KMS-11 (cell line): ENCODE measurements at regions not wholly inside any gene's neighbourhood (a gene's known extent, or its start where the extent isn't known, plus 50 kb on each side); places are given as distances from the start of the nearest gene placed in this dataset.

ENCODE experiments used
- H2AFZ ChIP-seq: fragments of 200-600 bp; sonication (generic); 2 replicates; pipeline ENCODE4 v1.6.1; 2016; ENCODE audit warnings: antibody characterized with exemption, mixed run types, low read depth
- H3K27ac ChIP-seq: fragments of 200-600 bp; sonication (generic); 2 replicates; pipeline ENCODE4 v1.6.1; 2016; ENCODE audit warnings: mild to moderate bottlenecking, mixed run types
- H3K27me3 ChIP-seq: fragments of 200-600 bp; sonication (generic); 2 replicates; pipeline ENCODE4 v1.6.1; 2017; ENCODE audit warnings: mild to moderate bottlenecking, low read depth, mixed run types, moderate library complexity; ENCODE audit not compliant: insufficient read depth
- H3K36me3 ChIP-seq: fragments of 200-600 bp; sonication (generic); 2 replicates; pipeline ENCODE4 v1.6.1; 2017; ENCODE audit warnings: mild to moderate bottlenecking, mixed run types; ENCODE audit not compliant: insufficient read depth
- H3K4me1 ChIP-seq: fragments of 200-600 bp; sonication (generic); 2 replicates; pipeline ENCODE4 v1.6.1; 2016; ENCODE audit warnings: mild to moderate bottlenecking, low read depth, mixed run types; ENCODE audit not compliant: poor library complexity, severe bottlenecking
- H3K4me2 ChIP-seq: fragments of 200-600 bp; sonication (generic); 2 replicates; pipeline ENCODE4 v1.7.0; 2016; ENCODE audit warnings: mild to moderate bottlenecking, mixed run types
- H3K4me3 ChIP-seq: fragments of 200-600 bp; sonication (generic); IDR thresholded peaks from 2 replicates; pipeline ENCODE4 v1.6.1; 2017; ENCODE audit warnings: low read depth, low read length, mixed read lengths; ENCODE audit not compliant: insufficient read depth
- H3K79me2 ChIP-seq: fragments of 200-600 bp; sonication (generic); 2 replicates; pipeline ENCODE4 v1.6.1; 2016; ENCODE audit warnings: low read depth, mixed run types; ENCODE audit not compliant: insufficient read depth
- H3K9ac ChIP-seq: fragments of 200-600 bp; sonication (generic); 2 replicates; pipeline ENCODE4 v1.6.1; 2016; ENCODE audit warnings: mild to moderate bottlenecking, mixed run types
- H4K20me1 ChIP-seq: fragments of 200-600 bp; sonication (generic); 2 replicates; pipeline ENCODE4 v1.6.1; 2016; ENCODE audit warnings: mild to moderate bottlenecking, mixed run types; ENCODE audit not compliant: insufficient read depth
- TF ChIP-seq, protein P1 (sequence below): fragments of 200-600 bp; sonication (generic); conservative IDR thresholded peaks from 2 replicates; pipeline ENCODE4 v1.6.1; 2017; ENCODE audit warnings: low read depth, mild to moderate bottlenecking, antibody characterized with exemption, low read length, moderate library complexity, mixed read lengths

DNA sequence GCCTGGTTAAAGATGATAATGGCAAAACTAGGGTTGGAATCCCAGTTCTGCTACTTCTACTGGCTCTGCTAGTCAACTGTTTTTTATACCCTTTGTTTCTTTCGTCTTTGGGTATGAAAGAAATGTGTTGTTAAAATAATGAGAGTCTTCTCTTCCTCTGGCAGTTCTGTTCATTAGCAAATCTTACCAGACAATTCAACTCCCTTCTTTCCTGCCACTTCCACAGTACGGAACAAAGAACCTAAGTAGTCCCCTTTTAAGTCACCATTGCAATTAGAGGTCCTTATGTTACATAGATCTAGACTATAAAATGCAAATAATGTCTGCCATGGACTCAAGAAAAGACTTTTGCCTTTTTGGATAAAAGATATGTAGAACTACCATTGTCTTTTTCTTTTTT, 134.1 kb downstream of the RND3 start:
- H3K4me3 ChIP-seq = no peak overlapping the region
- TF ChIP-seq, protein P1, sequence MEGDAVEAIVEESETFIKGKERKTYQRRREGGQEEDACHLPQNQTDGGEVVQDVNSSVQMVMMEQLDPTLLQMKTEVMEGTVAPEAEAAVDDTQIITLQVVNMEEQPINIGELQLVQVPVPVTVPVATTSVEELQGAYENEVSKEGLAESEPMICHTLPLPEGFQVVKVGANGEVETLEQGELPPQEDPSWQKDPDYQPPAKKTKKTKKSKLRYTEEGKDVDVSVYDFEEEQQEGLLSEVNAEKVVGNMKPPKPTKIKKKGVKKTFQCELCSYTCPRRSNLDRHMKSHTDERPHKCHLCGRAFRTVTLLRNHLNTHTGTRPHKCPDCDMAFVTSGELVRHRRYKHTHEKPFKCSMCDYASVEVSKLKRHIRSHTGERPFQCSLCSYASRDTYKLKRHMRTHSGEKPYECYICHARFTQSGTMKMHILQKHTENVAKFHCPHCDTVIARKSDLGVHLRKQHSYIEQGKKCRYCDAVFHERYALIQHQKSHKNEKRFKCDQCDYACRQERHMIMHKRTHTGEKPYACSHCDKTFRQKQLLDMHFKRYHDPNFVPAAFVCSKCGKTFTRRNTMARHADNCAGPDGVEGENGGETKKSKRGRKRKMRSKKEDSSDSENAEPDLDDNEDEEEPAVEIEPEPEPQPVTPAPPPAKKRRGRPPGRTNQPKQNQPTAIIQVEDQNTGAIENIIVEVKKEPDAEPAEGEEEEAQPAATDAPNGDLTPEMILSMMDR = no peak
- no peaks in the 10 kb centered on the region for H4K20me1 ChIP-seq
- H3K27ac ChIP-seq = no peak overlapping the region
- H3K4me1 ChIP-seq = peaks cover 35% of the 10 kb centered on the region
- H3K36me3 ChIP-seq = no peaks in the 10 kb centered on the region; the same call in 1 of the 2 replicates
- H3K4me2 ChIP-seq = no peak overlapping the region
- H3K9ac ChIP-seq = no peak overlapping the region
- H2AFZ ChIP-seq = no peak overlapping the region
- no peaks in the 10 kb centered on the region for H3K79me2 ChIP-seq
- H3K27me3 ChIP-seq = no peaks in the 10 kb centered on the region

DNA sequence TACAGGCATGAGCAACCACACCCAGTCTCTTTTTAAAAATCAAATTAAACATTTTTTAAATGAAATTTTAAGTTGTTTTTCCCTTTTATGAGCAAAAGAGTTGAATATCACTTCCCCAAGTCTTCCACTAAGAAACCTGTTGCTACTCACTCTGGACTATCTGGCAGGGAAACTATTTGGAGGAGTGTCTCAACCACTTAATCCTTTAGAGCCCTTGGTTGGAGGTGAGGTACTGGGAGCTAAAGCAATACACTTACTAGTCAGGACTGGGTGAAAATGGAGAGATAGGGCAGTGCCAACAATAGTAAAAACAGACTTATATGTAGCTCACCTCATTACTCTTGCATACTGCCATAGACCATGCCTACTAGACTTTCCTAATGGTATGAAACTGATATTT, 135.5 kb downstream of the RND3 start:
- no peaks in the 10 kb centered on the region for H3K79me2 ChIP-seq
- H3K4me1 ChIP-seq = peaks cover 21% of the 10 kb centered on the region
- H3K27me3 ChIP-seq = no peaks in the 10 kb centered on the region
- no peak overlapping the region for H2AFZ ChIP-seq
- H3K27ac ChIP-seq = no peak overlapping the region
- H3K4me3 ChIP-seq = no peak overlapping the region
- no peak overlapping the region for H3K4me2 ChIP-seq
- TF ChIP-seq, protein P1 = no peak
- no peak overlapping the region for H3K9ac ChIP-seq
- H4K20me1 ChIP-seq = no peaks in the 10 kb centered on the region
- no peaks in the 10 kb centered on the region; the same call in 1 of the 2 replicates for H3K36me3 ChIP-seq

DNA sequence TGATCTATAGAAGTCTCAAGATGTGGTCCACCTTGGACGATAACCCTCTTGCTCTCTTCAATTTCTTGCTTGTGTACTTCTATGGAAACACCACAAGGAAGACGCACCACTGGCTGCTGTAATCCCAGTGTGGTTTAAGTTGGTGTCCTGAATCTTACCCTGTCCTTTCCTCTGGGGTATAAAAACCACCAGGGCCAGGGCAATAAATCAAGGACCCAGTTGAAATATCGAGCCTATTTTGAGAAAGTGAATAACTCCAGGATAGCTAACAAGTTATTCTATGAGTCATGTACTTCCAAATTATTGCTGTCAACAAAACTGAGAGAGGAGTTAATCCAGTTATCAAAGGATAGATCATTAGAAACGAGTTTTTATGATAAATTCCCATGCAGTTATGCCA, 137.0 kb downstream of the RND3 start:
- Histone ChIP-seq H2AFZ (no peak overlapping the region), H3K4me3 (no peak overlapping the region), H3K4me2 (no peak overlapping the region), H3K4me1 (peaks cover 8% of the 10 kb centered on the region), H3K9ac (no peak overlapping the region), H3K79me2 (no peaks in the 10 kb centered on the region), H4K20me1 (no peaks in the 10 kb centered on the region), H3K27me3 (no peaks in the 10 kb centered on the region), H3K27ac (no peak overlapping the region), H3K36me3 (no peaks in the 10 kb centered on the region; the same call in 1 of the 2 replicates)
- TF ChIP-seq, protein P1 = no peak

DNA sequence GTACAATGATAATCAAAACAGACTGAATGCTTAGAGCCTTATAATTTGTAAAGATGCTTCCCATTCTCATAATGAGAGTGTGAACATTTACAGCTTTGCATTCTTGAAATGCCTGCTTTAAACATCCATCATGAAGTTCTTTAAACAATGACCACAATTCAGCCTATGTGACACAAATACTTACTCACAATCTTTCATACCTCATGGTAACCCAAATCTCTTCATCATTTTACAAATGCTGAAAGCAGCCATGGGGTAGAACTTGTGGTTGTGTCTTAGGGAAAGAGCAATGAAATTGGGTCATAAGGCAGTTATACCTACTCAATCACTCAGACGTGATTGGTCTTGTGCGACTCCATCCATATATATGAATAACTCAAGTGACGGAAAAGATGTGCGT, 140.7 kb downstream of the RND3 start:
- H3K4me2 ChIP-seq = no peak overlapping the region
- no peak overlapping the region for H3K27ac ChIP-seq
- no peak overlapping the region for H2AFZ ChIP-seq
- H4K20me1 ChIP-seq = no peaks in the 10 kb centered on the region
- H3K79me2 ChIP-seq = no peaks in the 10 kb centered on the region
- H3K4me1 ChIP-seq = no peaks in the 10 kb centered on the region
- H3K4me3 ChIP-seq = no peak overlapping the region
- TF ChIP-seq, protein P1 = no peak
- no peak overlapping the region for H3K9ac ChIP-seq
- H3K27me3 ChIP-seq = no peaks in the 10 kb centered on the region
- H3K36me3 ChIP-seq = no peaks in the 10 kb centered on the region; the same call in 1 of the 2 replicates
